ENCODE measurements at regions not wholly inside any gene's neighbourhood (a gene's known extent, or its start where the extent isn't known, plus 50 kb on each side); places are given as distances from the start of the nearest gene placed in this dataset.
A peak's percentile ranks its signal among the peaks of the same experiment; 100 is the strongest.

DNA sequence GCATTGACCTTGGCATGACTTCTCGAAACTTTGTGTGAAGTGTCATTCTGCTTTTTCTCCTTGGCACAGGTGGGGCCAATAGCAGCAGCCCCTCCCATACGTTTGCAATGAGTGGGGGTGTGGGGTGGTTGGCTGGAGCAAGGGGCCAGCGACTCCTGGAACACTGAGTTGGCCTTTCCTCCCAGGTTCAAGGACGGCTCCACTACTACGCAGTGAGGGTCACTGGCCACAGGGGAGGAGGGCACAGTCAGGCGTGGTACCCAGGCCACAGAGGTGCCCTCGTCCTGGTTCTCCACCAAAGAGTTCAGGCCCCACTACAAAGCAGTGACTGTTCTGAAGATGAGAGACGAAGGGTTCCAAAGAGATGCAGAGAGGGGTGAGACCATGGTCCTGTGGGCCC, 70.6 kb upstream of the OTOS start:
- Mint-ChIP-seq H3K27ac (no peak overlapping the region), H3K4me3 (no peak overlapping the region), H3K4me1 (ENCODE audit: low read depth) (no peaks in the 10 kb centered on the region), H3K9me3 (no peaks in the 10 kb centered on the region), H3K36me3 (ENCODE audit: low read depth) (no peaks in the 10 kb centered on the region), H3K27me3 (no peaks in the 10 kb centered on the region)
- POLR2A ChIA-PET: no interaction called here
- no peaks in the 10 kb centered on the region for H3K36me3 ChIP-seq (ENCODE audit: insufficient read depth, low read length)
- peaks cover 0 to 17% of the 10 kb centered on the region in 2 experiments for H3K9me3 ChIP-seq (ENCODE audit: control insufficient read depth in 1 of 2, insufficient read depth in 1 of 2, low read length in 2 of 2)
- ATAC-seq (ENCODE audit: poor library complexity): no peak
- CTCF ChIA-PET: no interaction called here
- intact Hi-C loops (cut with DNase I, micrococcal nuclease): no loop called here
- H3K27ac ChIP-seq (ENCODE audit: low read depth in 1 of 2, low read length in 2 of 2): no peak overlapping the region
- DNase-seq: no peak
- no peak overlapping the region for H3K4me3 ChIP-seq (ENCODE audit: low read length)
- no peaks in the 10 kb centered on the region for H3K4me1 ChIP-seq (ENCODE audit: insufficient read depth, low read length)
- TF ChIP-seq, protein P1, sequence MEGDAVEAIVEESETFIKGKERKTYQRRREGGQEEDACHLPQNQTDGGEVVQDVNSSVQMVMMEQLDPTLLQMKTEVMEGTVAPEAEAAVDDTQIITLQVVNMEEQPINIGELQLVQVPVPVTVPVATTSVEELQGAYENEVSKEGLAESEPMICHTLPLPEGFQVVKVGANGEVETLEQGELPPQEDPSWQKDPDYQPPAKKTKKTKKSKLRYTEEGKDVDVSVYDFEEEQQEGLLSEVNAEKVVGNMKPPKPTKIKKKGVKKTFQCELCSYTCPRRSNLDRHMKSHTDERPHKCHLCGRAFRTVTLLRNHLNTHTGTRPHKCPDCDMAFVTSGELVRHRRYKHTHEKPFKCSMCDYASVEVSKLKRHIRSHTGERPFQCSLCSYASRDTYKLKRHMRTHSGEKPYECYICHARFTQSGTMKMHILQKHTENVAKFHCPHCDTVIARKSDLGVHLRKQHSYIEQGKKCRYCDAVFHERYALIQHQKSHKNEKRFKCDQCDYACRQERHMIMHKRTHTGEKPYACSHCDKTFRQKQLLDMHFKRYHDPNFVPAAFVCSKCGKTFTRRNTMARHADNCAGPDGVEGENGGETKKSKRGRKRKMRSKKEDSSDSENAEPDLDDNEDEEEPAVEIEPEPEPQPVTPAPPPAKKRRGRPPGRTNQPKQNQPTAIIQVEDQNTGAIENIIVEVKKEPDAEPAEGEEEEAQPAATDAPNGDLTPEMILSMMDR (IDR thresholded peaks at IDR 0.05): no peak
- peaks cover 0 to 6% of the 10 kb centered on the region in 2 experiments for H3K27me3 ChIP-seq (ENCODE audit: control insufficient read depth in 1 of 2, insufficient read depth in 2 of 2, low read length in 2 of 2)

DNA sequence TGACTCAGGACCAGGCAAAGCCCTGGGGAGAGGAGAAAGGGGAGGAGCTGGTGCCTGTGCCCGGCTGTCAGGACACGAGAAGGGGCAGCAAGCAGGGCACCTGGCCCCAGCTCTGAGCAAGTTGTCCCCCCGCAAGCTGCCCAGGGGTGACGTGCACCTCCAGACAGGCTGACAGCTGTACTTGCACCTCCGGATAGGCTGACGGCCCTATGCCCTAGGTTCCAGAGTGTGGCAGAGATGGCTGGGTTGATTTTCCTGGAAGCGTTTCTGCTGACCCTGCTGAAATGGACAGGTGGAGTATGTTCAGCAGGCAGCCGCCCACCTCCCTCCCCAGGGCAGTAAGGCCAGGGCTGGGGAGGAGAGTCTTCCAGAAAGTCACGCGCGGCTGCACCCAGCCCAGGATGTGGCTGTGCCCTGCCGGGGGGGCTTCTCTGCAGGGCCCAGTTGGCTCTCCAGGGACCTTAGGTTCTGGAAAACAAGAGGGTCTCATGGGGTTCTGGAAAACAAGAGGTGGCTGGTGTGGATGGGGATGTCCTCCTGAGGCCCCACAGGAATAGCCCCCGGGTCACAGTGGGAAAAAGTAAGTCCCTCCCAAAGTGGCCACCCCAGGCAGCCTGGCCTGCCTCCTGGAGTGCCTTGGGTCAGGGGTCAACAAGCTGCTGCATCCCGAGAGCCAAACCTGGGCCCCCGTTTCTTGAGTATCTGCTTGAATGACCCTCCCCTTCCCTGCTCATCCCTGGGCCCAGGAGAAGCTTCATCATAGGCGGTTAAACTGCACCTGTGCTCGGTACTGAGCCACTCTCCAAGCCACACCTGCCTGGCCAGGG, 71.4 kb upstream of the OTOS start:
- no peak overlapping the region for H3K27ac Mint-ChIP-seq

DNA sequence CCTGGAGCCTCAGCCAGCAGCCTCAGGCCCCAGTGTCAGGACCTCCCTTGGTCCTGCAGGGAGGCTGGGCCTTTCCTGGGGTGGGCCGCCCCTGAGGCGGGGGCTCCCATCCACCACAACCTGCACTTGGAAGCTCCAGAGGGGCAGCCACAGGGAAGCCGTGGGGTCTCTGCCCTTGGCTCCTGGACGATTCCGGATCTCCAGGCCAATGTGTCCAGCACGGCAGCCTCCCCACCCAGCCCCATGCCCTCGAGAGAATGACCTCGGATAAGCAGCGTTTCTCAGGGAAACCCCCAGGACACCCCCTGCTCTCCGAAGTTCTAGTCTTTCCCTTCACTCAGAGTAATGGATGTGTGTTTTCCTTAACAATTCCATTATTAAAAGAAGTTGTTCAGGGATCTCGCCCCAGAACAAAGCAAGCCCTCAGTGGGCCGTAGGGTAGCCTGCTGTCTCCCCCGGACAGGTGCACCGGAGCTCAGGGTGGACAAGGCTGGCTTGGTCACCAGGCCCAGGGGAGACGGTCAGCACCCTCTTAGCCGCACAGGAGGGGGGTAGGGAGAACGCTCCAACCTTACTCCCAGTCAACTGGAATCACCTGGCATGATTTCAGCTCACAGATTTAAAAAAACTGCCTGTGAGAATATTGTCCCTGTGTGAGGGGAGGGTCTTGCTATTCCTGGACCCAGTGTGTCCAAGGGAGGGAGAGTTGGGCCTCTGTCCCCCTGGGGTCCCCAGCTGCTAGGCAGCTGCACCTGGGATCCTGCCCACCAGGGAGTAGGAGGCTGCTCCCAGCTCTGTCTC, 72.2 kb upstream of the OTOS start:
- ChIA-PET POLR2A (no interaction called here), CTCF (no interaction called here)
- no peaks in the 10 kb centered on the region for H3K4me1 ChIP-seq (ENCODE audit: insufficient read depth, low read length)
- H3K4me3 ChIP-seq (ENCODE audit: low read length): no peak overlapping the region
- Mint-ChIP-seq H3K4me1 (ENCODE audit: low read depth) (no peaks in the 10 kb centered on the region), H3K36me3 (ENCODE audit: low read depth) (no peaks in the 10 kb centered on the region), H3K4me3 (no peak overlapping the region), H3K27me3 (no peaks in the 10 kb centered on the region), H3K27ac (no peak overlapping the region), H3K9me3 (no peaks in the 10 kb centered on the region)
- ATAC-seq (ENCODE audit: poor library complexity) (no peak), DNase-seq (peak in 1 of 14 experiments; percentile 22)
- intact Hi-C loops (cut with DNase I, micrococcal nuclease): no loop called here
- no peak overlapping the region for H3K27ac ChIP-seq (ENCODE audit: low read depth in 1 of 2, low read length in 2 of 2)
- TF ChIP-seq, protein P1 (IDR thresholded peaks at IDR 0.05): no peak
- no peaks in the 10 kb centered on the region for H3K36me3 ChIP-seq (ENCODE audit: insufficient read depth, low read length)
- H3K9me3 ChIP-seq (ENCODE audit: control insufficient read depth in 1 of 2, insufficient read depth in 1 of 2, low read length in 2 of 2): peaks cover 0 to 13% of the 10 kb centered on the region in 2 experiments
- H3K27me3 ChIP-seq (ENCODE audit: control insufficient read depth in 1 of 2, insufficient read depth in 2 of 2, low read length in 2 of 2): peaks cover 0 to 6% of the 10 kb centered on the region in 2 experiments

More for the DNA sequence above, 71.4 kb upstream of the OTOS start:
- ATAC-seq (ENCODE audit: poor library complexity) (no peak), DNase-seq (no peak)
- Histone ChIP-seq H3K27me3 (ENCODE audit: control insufficient read depth in 1 of 2, insufficient read depth in 2 of 2, low read length in 2 of 2) (peaks cover 0 to 6% of the 10 kb centered on the region in 2 experiments), H3K27ac (ENCODE audit: low read depth in 1 of 2, low read length in 2 of 2) (no peak overlapping the region), H3K4me1 (ENCODE audit: insufficient read depth, low read length) (no peaks in the 10 kb centered on the region), H3K9me3 (ENCODE audit: control insufficient read depth in 1 of 2, insufficient read depth in 1 of 2, low read length in 2 of 2) (peaks cover 0 to 16% of the 10 kb centered on the region in 2 experiments), H3K4me3 (ENCODE audit: low read length) (no peak overlapping the region), H3K36me3 (ENCODE audit: insufficient read depth, low read length) (no peaks in the 10 kb centered on the region)
- Mint-ChIP-seq H3K9me3 (no peaks in the 10 kb centered on the region), H3K4me1 (ENCODE audit: low read depth) (no peaks in the 10 kb centered on the region), H3K4me3 (no peak overlapping the region), H3K27me3 (no peaks in the 10 kb centered on the region), H3K36me3 (ENCODE audit: low read depth) (no peaks in the 10 kb centered on the region)
- TF ChIP-seq, protein P1 (IDR thresholded peaks at IDR 0.05): no peak
- intact Hi-C loops (cut with DNase I, micrococcal nuclease): no loop called here
- CTCF ChIA-PET: no interaction called here
- POLR2A ChIA-PET: no interaction called here

All from CD4-positive, alpha-beta T cell (primary cell).